GM12878 (cell line): ENCODE measurements at regions not wholly inside any gene's neighbourhood (a gene's known extent, or its start where the extent isn't known, plus 50 kb on each side); places are given as distances from the start of the nearest gene placed in this dataset.

ENCODE experiments used
- ATAC-seq: fragments of 200-7000 bp; cut with Tn5 transposase; 3 replicates; pipeline ENCODE4 v1.9.1; 2020; ENCODE audit warnings: mild to moderate bottlenecking, moderate library complexity
- BruUV-seq: library from RNA; stranded (reverse); fragments of 400-500 nt; replicated peaks from 2 replicates; lab custom pipeline; 2021; lab: Mats Ljungman, UMichigan
- CTCF ChIA-PET: fragments of 300-600 bp; sonication (Branson Sonifier 250); formaldehyde crosslinking; extraction: SDS; loops from one replicate; lab custom pipeline; 2021; ENCODE audit warnings: inconsistent platforms; lab: Yijun Ruan, JAX
- POLR2A ChIA-PET: fragments of 350-600 bp; formaldehyde crosslinking; extraction: SDS; loops from one replicate; lab custom pipeline; 2021; ENCODE audit warnings: inconsistent platforms; lab: Charles Lee
- RAD21 ChIA-PET: fragments of 300-600 bp; sonication (Branson Sonifier 250); formaldehyde crosslinking; loops from one replicate; lab custom pipeline; 2023; ENCODE audit warnings: antibody characterized with exemption; ENCODE audit not compliant: unreplicated experiment; lab: Charles Lee
- SMC1A ChIA-PET: fragments of 300-600 bp; sonication (Branson Sonifier 250); formaldehyde crosslinking; loops from one replicate; lab custom pipeline; 2023; ENCODE audit not compliant: unreplicated experiment, uncharacterized antibody; lab: Charles Lee
- DNase-seq: peaks from one replicate; pipeline ENCODE4 v3.0.0-alpha.2; 2011; ENCODE audit warnings: low read depth, low spot score
- FAIRE-seq: peaks from 3 replicates; lab custom pipeline; 2011; peaks lifted over from hg19 to GRCh38; lab: Jason Lieb, UNC
- H2AFZ ChIP-seq: 2 replicates; pipeline ENCODE4 v1.6.0; 2011; ENCODE audit warnings: low read depth, low read length, control low read depth; ENCODE audit not compliant: control insufficient read depth
- H3K27ac ChIP-seq: 2 replicates; pipeline ENCODE4 v1.5.1; 2011; ENCODE audit warnings: control low read depth; ENCODE audit not compliant: control insufficient read depth, insufficient read depth
- H3K27me3 ChIP-seq, 2 experiments: replicated peaks in 1 of 2; 2 replicates each; pipeline versions ENCODE4 v1.6.0 to v1.6.1; 2011; ENCODE audit warnings: low read length in 1 of 2; ENCODE audit not compliant: control insufficient read depth in 2 of 2, insufficient read depth in 2 of 2
- H3K36me3 ChIP-seq, 2 experiments: 2 replicates each; pipeline ENCODE4 v1.5.1; 2011; ENCODE audit warnings: low read length in 1 of 2; ENCODE audit not compliant: control insufficient read depth in 2 of 2, insufficient read depth in 2 of 2
- H3K4me1 ChIP-seq: 2 replicates; pipeline ENCODE4 v1.6.1; 2011; ENCODE audit warnings: mild to moderate bottlenecking, low read length, moderate library complexity, mixed read lengths; ENCODE audit not compliant: control insufficient read depth, insufficient read depth
- H3K4me2 ChIP-seq: 2 replicates; pipeline ENCODE4 v1.6.0; 2011; ENCODE audit warnings: control low read depth; ENCODE audit not compliant: control insufficient read depth, insufficient read depth
- H3K4me3 ChIP-seq: fragments of 200-600 bp; sonication (generic); 2 replicates; pipeline ENCODE4 v1.5.1; 2016
- H3K79me2 ChIP-seq: 2 replicates; pipeline ENCODE4 v1.6.0; 2011; ENCODE audit warnings: low read length; ENCODE audit not compliant: control insufficient read depth, insufficient read depth
- H3K9ac ChIP-seq: 2 replicates; pipeline ENCODE4 v1.8.0; 2011; ENCODE audit warnings: low read length, control low read depth, mixed read lengths; ENCODE audit not compliant: control insufficient read depth, insufficient read depth
- H3K9me3 ChIP-seq: replicated peaks from 3 replicates; pipeline ENCODE4 v1.5.1; 2011; ENCODE audit warnings: mild to moderate bottlenecking, low read length; ENCODE audit not compliant: control insufficient read depth, insufficient read depth
- H4K20me1 ChIP-seq: 2 replicates; pipeline ENCODE4 v1.6.0; 2011; ENCODE audit not compliant: control insufficient read depth, insufficient read depth
- ATF2 ChIP-seq: IDR thresholded peaks from 2 replicates; pipeline ENCODE4 v1.6.1; 2012; ENCODE audit warnings: low read length, inconsistent platforms
- DPF2 ChIP-seq: fragments of 450-650 bp; IDR thresholded peaks from 2 replicates; pipeline ENCODE4 v1.6.1; 2017; ENCODE audit warnings: mild to moderate bottlenecking
- FOXM1 ChIP-seq: IDR thresholded peaks from 2 replicates; pipeline ENCODE4 v1.6.1; 2012; ENCODE audit warnings: low read depth, mild to moderate bottlenecking, inconsistent platforms, low read length, moderate library complexity
- JUNB ChIP-seq: IDR thresholded peaks from 2 replicates; pipeline ENCODE4 v1.6.1; 2016; ENCODE audit warnings: antibody characterized with exemption, mild to moderate bottlenecking
- MEF2B ChIP-seq: fragments of 450-650 bp; IDR thresholded peaks from 2 replicates; pipeline ENCODE4 v1.6.1; 2018; ENCODE audit warnings: mild to moderate bottlenecking, moderate library complexity; ENCODE audit not compliant: partially characterized antibody, poor library complexity, severe bottlenecking
- NBN ChIP-seq: fragments of 450-650 bp; IDR thresholded peaks from 2 replicates; pipeline ENCODE4 v1.6.1; 2016
- NFYB ChIP-seq: IDR thresholded peaks from 2 replicates; pipeline ENCODE4 v1.6.1; 2011; ENCODE audit warnings: low read depth, mild to moderate bottlenecking, low read length, improper control_type of control experiment, moderate library complexity; ENCODE audit not compliant: insufficient read depth
- SMAD1 ChIP-seq: fragments of 450-650 bp; IDR thresholded peaks from 2 replicates; pipeline ENCODE4 v1.6.1; 2018; ENCODE audit warnings: mild to moderate bottlenecking, low read depth; ENCODE audit not compliant: partially characterized antibody
- SRF ChIP-seq, 2 experiments: IDR thresholded peaks; 2 replicates each; pipeline ENCODE4 v1.6.1; 2011; ENCODE audit warnings: low read depth in 2 of 2, low read length in 2 of 2, mild to moderate bottlenecking in 1 of 2, moderate library complexity in 1 of 2
- TAF1 ChIP-seq: IDR thresholded peaks from 2 replicates; pipeline ENCODE4 v1.6.1; 2011; ENCODE audit warnings: mild to moderate bottlenecking, low read depth, low read length, borderline replicate concordance
- TBL1XR1 ChIP-seq: IDR thresholded peaks from 2 replicates; pipeline ENCODE4 v1.6.1; 2012; ENCODE audit warnings: low read depth, low read length, improper control_type of control experiment
- TCF12 ChIP-seq: IDR thresholded peaks from 2 replicates; pipeline ENCODE4 v1.6.1; 2011; ENCODE audit warnings: low read depth, mild to moderate bottlenecking, low read length
- USF1 ChIP-seq: IDR thresholded peaks from 2 replicates; pipeline ENCODE4 v1.6.1; 2011; ENCODE audit warnings: borderline replicate concordance, low read depth, mild to moderate bottlenecking, moderate library complexity, mixed read lengths, low read length; ENCODE audit not compliant: insufficient read depth; ENCODE audit errors: extremely low read length
- YY1 ChIP-seq: IDR thresholded peaks from 2 replicates; pipeline ENCODE4 v1.6.1; 2011; ENCODE audit warnings: low read depth, mild to moderate bottlenecking, low read length
- ZBTB11 ChIP-seq: fragments of 450-650 bp; formaldehyde crosslinking; IDR thresholded peaks from 2 replicates; pipeline ENCODE4 v1.5.0; 2022; ENCODE audit warnings: mild to moderate bottlenecking, missing genetic modification characterization
- ZBTB4 ChIP-seq: fragments of 450-650 bp; formaldehyde crosslinking; IDR thresholded peaks from 2 replicates; pipeline ENCODE4 v1.4.0; 2022; ENCODE audit warnings: mild to moderate bottlenecking, moderate library complexity
- ZSCAN29 ChIP-seq: fragments of 450-650 bp; IDR thresholded peaks from 2 replicates; pipeline ENCODE4 v1.6.1; 2017; ENCODE audit warnings: mild to moderate bottlenecking, moderate library complexity
- WGBS: methylation state at CpG from one replicate; pipeline ENCODE4 v1.1.6; 2016; ENCODE audit warnings: low lambda C conversion rate; ENCODE audit not compliant: insufficient replicate concordance, insufficient coverage; ENCODE audit errors: missing lambda C conversion rate; 5-methylcytosine and 5-hydroxymethylcytosine counted together
- in situ Hi-C: fragments of 300-500 bp; cut with MboI; formaldehyde crosslinking; loops from 9 replicates; pipeline ENCODE4 v1.14.3; 2018; ENCODE audit warnings: mixed read lengths
- intact Hi-C: fragments of 100-400 bp; cut with micrococcal nuclease; formaldehyde crosslinking; loops from one replicate; pipeline ENCODE4 v1.14.2; 2022; ENCODE audit not compliant: unreplicated experiment

- FAIRE-seq (no peak), DNase-seq (no peak), ATAC-seq (no peak)
- RAD21 ChIA-PET = no interaction called here
- Histone ChIP-seq H3K9ac (no peak overlapping the region), H3K27me3 (0 out of 4 replicates have a peak, but pooled peaks cover 0 to 1% of the 10 kb centered on the region in 2 experiments), H3K79me2 (no peaks in the 10 kb centered on the region), H3K4me1 (no peaks in the 10 kb centered on the region), H4K20me1 (no peaks in the 10 kb centered on the region), H3K4me2 (no peak overlapping the region), H2AFZ (no peak overlapping the region), H3K36me3 (no peaks in the 10 kb centered on the region), H3K4me3 (no peak overlapping the region), H3K27ac (no peak overlapping the region), H3K9me3 (no peaks in the 10 kb centered on the region)
- in situ Hi-C loops (no loop called here), intact Hi-C loops (no loop called here)
- 5% methylated on average over 4 of the region's 4 CpGs for WGBS
- no TSS peak for BruUV-seq
- SMC1A ChIA-PET = interaction anchor here (0.9 kb wide), 1 partner anchor 41 kb away, joined by 3 read pairs; no protein-coding TSS in a partner anchor
- POLR2A ChIA-PET = no interaction called here
- CTCF ChIA-PET = no interaction called here
- TF ChIP-seq DPF2 = no peak
- no peak for TF ChIP-seq ZBTB4
- no peak for TF ChIP-seq MEF2B
- no peak for TF ChIP-seq USF1
- no peak for TF ChIP-seq YY1
- TF ChIP-seq JUNB = no peak
- TF ChIP-seq SRF (IDR thresholded peaks at IDR 0.05; ENCODE audit: low read depth in 2 of 2, low read length in 2 of 2) = no peak
- no peak for TF ChIP-seq TCF12
- no peak for TF ChIP-seq ZSCAN29
- no peak for TF ChIP-seq NFYB
- no peak for TF ChIP-seq TAF1
- TF ChIP-seq NBN = no peak
- no peak for TF ChIP-seq TBL1XR1
- no peak for TF ChIP-seq FOXM1
- TF ChIP-seq ATF2 = no peak
- TF ChIP-seq SMAD1 = no peak
- no peak for TF ChIP-seq ZBTB11 (CRISPR knock-in tag)
These were observed 339.7 kb upstream of the RASGRP1 start for GRCh38 chr15:38904298-38904697.
